ENCODE measurements at regions not wholly inside any gene's neighbourhood (a gene's known extent, or its start where the extent isn't known, plus 50 kb on each side); places are given as distances from the start of the nearest gene placed in this dataset.

- no peak overlapping the region for H3K4me2 ChIP-seq (ENCODE audit: low read length)
- no peak for DNase-seq (ENCODE audit: low read depth, low spot score)
- H3K4me3 ChIP-seq (replicated peaks in 1 of 2; ENCODE audit: low read depth in 1 of 2, low read length in 2 of 2): no peak overlapping the region
- H3K27ac ChIP-seq (ENCODE audit: low read depth, low read length): no peak overlapping the region
- no peaks in the 10 kb centered on the region for H3K9me2 ChIP-seq (ENCODE audit: insufficient read depth)
- no peak for TF ChIP-seq ZBTB33 (IDR thresholded peaks at IDR 0.05; ENCODE audit: extremely low read depth, insufficient replicate concordance, low read length)
- H3K9ac ChIP-seq (ENCODE audit: low read length): no peak overlapping the region
- BruUV-seq (replicated peaks): no TSS peak
- H3K9me3 ChIP-seq (ENCODE audit: control insufficient read depth in 1 of 2, insufficient read depth in 1 of 2, low read depth in 1 of 2, low read length in 2 of 2): peaks cover 25 to 41% of the 10 kb centered on the region in 2 experiments; a peak in 2 of 4 replicates
- H3K4me1 ChIP-seq (ENCODE audit: control insufficient read depth in 1 of 2, insufficient read depth in 2 of 2, low read length in 2 of 2): no peaks in the 10 kb centered on the region
- POLR2A ChIA-PET: no interaction called here
- H4K20me1 ChIP-seq (ENCODE audit: insufficient read depth): no peaks in the 10 kb centered on the region
- RAD21 ChIA-PET (ENCODE audit: low non-redundant PET in 1 of 2, low total read pairs in 2 of 2, uncharacterized antibody in 2 of 2, unreplicated experiment in 2 of 2): no interaction called here
- no peak overlapping the region for H2AFZ ChIP-seq (ENCODE audit: low read depth, low read length, poor library complexity, severe bottlenecking)
- intact Hi-C loops (cut with micrococcal nuclease): no loop called here
- H3K27me3 ChIP-seq (ENCODE audit: insufficient read depth, low read length): no peaks in the 10 kb centered on the region
- CTCF ChIA-PET: no interaction called here
- no peak for ATAC-seq
- H3K79me2 ChIP-seq (ENCODE audit: insufficient read depth, low read length): no peaks in the 10 kb centered on the region
- no peaks in the 10 kb centered on the region for H3K36me3 ChIP-seq (ENCODE audit: control insufficient read depth in 1 of 2, insufficient read depth in 2 of 2, low read length in 2 of 2)
Measured at GRCh38 chr17:53475002-53475401, 347.7 kb upstream of the KIF2B start.

DNA sequence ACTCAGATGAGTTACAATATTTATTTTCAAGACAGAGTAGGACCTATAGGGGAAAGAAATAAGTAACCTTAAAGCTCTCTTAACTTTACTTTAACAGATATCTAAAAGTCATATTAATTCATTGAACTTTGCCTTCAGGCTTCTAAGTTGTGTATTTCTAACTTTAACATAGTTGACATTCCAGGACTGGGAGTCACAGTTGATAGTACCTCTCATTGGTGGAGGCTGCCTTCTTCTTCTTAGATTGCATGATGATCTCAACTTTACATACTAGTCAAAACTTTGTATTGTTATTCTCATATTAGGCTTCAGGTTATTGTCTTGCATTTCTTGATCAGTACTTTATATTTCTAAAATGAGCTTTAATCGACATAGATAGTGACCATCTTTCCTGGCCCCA lies 350.1 kb upstream of the KIF2B start:
- no peaks in the 10 kb centered on the region for H4K20me1 ChIP-seq (ENCODE audit: insufficient read depth)
- no TSS peak for BruUV-seq (replicated peaks)
- no peak overlapping the region for H3K4me3 ChIP-seq (replicated peaks in 1 of 2; ENCODE audit: low read depth in 1 of 2, low read length in 2 of 2)
- H3K9ac ChIP-seq (ENCODE audit: low read length): no peak overlapping the region
- no peaks in the 10 kb centered on the region for H3K27me3 ChIP-seq (ENCODE audit: insufficient read depth, low read length)
- no peaks in the 10 kb centered on the region for H3K9me2 ChIP-seq (ENCODE audit: insufficient read depth)
- no peaks in the 10 kb centered on the region for H3K36me3 ChIP-seq (ENCODE audit: control insufficient read depth in 1 of 2, insufficient read depth in 2 of 2, low read length in 2 of 2)
- H3K4me1 ChIP-seq (ENCODE audit: control insufficient read depth in 1 of 2, insufficient read depth in 2 of 2, low read length in 2 of 2): no peaks in the 10 kb centered on the region
- no peaks in the 10 kb centered on the region for H3K79me2 ChIP-seq (ENCODE audit: insufficient read depth, low read length)
- peaks cover 26 to 32% of the 10 kb centered on the region in 2 experiments; a peak in 2 of 4 replicates for H3K9me3 ChIP-seq (ENCODE audit: control insufficient read depth in 1 of 2, insufficient read depth in 1 of 2, low read depth in 1 of 2, low read length in 2 of 2)
- ChIA-PET POLR2A (no interaction called here), RAD21 (ENCODE audit: low non-redundant PET in 1 of 2, low total read pairs in 2 of 2, uncharacterized antibody in 2 of 2, unreplicated experiment in 2 of 2) (no interaction called here), CTCF (no interaction called here)
- intact Hi-C loops (cut with micrococcal nuclease): no loop called here
- H2AFZ ChIP-seq (ENCODE audit: low read depth, low read length, poor library complexity, severe bottlenecking): no peak overlapping the region
- ATAC-seq: no peak
- TF ChIP-seq, protein P1, sequence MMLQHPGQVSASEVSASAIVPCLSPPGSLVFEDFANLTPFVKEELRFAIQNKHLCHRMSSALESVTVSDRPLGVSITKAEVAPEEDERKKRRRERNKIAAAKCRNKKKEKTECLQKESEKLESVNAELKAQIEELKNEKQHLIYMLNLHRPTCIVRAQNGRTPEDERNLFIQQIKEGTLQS (IDR thresholded peaks at IDR 0.05): no peak
- TF ChIP-seq YY1 (IDR thresholded peaks at IDR 0.05; ENCODE audit: extremely low read depth, insufficient replicate concordance, low read depth, low read length) (no peak), SIN3A (IDR thresholded peaks at IDR 0.05; ENCODE audit: low read depth) (no peak), ZFX (IDR thresholded peaks at IDR 0.05) (no peak), FOSL1 (IDR thresholded peaks at IDR 0.05; ENCODE audit: low read depth) (no peak), CEBPB (IDR thresholded peaks at IDR 0.05; ENCODE audit: low read depth) (no peak), CBX3 (IDR thresholded peaks at IDR 0.05; ENCODE audit: low read depth) (no peak), TCF7L2 (IDR thresholded peaks at IDR 0.05; ENCODE audit: borderline replicate concordance, extremely low read depth, insufficient read depth, insufficient read length) (no peak), ZNF274 (IDR thresholded peaks at IDR 0.05; ENCODE audit: low read depth, low read length) (no peak), SRF (IDR thresholded peaks at IDR 0.05; ENCODE audit: low read depth) (no peak), RAD21 (IDR thresholded peaks at IDR 0.05; ENCODE audit: low read depth) (no peak), POLR2A (IDR thresholded peaks at IDR 0.05; ENCODE audit: borderline replicate concordance, extremely low read depth, insufficient read depth, insufficient read length) (no peak), JUND (IDR thresholded peaks at IDR 0.05) (no peak), POLR2AphosphoS5 (IDR thresholded peaks at IDR 0.05; ENCODE audit: low read depth, low read length) (no peak), EGR1 (IDR thresholded peaks at IDR 0.05; ENCODE audit: low read depth) (no peak), EZH2 (IDR thresholded peaks at IDR 0.05) (no peak)
- TF ChIP-seq, protein P2, sequence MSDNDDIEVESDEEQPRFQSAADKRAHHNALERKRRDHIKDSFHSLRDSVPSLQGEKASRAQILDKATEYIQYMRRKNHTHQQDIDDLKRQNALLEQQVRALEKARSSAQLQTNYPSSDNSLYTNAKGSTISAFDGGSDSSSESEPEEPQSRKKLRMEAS (IDR thresholded peaks at IDR 0.05): no peak
- H3K27ac ChIP-seq (ENCODE audit: low read depth, low read length): no peak overlapping the region
- no peak for DNase-seq (ENCODE audit: low read depth, low spot score)
- H3K4me2 ChIP-seq (ENCODE audit: low read length): no peak overlapping the region

Data from HCT116 (cell line).